ENCODE measurements at regions not wholly inside any gene's neighbourhood (a gene's known extent, or its start where the extent isn't known, plus 50 kb on each side); places are given as distances from the start of the nearest gene placed in this dataset.

DNA sequence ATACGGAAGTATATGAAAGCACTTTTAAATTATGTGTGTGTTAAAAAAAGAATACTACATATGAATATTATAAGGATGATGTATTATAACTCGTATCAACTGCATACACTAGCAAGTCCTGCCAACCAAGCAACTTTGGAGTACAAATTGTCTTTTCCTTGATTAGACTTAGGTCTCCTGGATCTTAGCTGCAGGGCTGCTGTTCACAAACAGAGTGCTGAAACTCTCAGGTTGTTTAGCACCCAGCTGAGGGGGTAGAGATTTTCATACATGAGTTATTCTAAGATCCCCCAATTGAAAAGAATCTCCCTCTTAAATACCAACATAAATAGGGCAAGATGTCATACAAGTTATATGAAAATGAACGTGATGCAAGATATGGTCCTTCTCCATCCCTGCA, 149.8 kb upstream of the TNC start:
- Histone ChIP-seq H3K27ac (ENCODE audit: insufficient read length, low read depth, low read length) (no peak overlapping the region), H2BK120ac (ENCODE audit: low read depth, low read length, poor library complexity, severe bottlenecking) (no peak overlapping the region), H3K79me2 (ENCODE audit: insufficient read depth, low read length) (no peaks in the 10 kb centered on the region), H3K27me3 (ENCODE audit: insufficient read depth, low read length) (no peaks in the 10 kb centered on the region), H3K56ac (ENCODE audit: insufficient read length, low read depth, low read length) (no peak overlapping the region), H4K20me1 (ENCODE audit: control insufficient read depth, insufficient read depth, insufficient read length) (no peaks in the 10 kb centered on the region), H2AFZ (ENCODE audit: low read length) (no peak overlapping the region), H3K9ac (ENCODE audit: extremely low read depth, insufficient read length, low read length) (no peak overlapping the region), H3K9me3 (ENCODE audit: control insufficient read depth, low read depth, low read length) (no peaks in the 10 kb centered on the region), H3K4me1 (ENCODE audit: insufficient read depth, low read length) (no peaks in the 10 kb centered on the region), H3K79me1 (ENCODE audit: insufficient read depth, low read depth, low read length, poor library complexity, severe bottlenecking) (no peaks in the 10 kb centered on the region), H2BK5ac (ENCODE audit: insufficient read length, low read length) (no peak overlapping the region), H3K14ac (ENCODE audit: insufficient read depth, low read length) (no peak overlapping the region), H3K23ac (ENCODE audit: insufficient read length, low read depth, low read length) (no peak overlapping the region), H3K18ac (ENCODE audit: insufficient read length, low read depth, low read length) (no peak overlapping the region), H3T11ph (ENCODE audit: low read length) (no peak overlapping the region), H2BK15ac (ENCODE audit: low read depth, low read length) (no peak overlapping the region), H4K91ac (ENCODE audit: insufficient read length, low read depth, low read length) (no peak overlapping the region), H3K4ac (ENCODE audit: low read depth, low read length) (no peak overlapping the region), H4K5ac (ENCODE audit: insufficient read length, low read depth, low read length) (no peak overlapping the region), H3K23me2 (ENCODE audit: insufficient read length, low read depth, low read length, poor library complexity, severe bottlenecking) (no peaks in the 10 kb centered on the region), H2BK20ac (ENCODE audit: low read depth, low read length, poor library complexity, severe bottlenecking) (no peak overlapping the region), H2BK12ac (ENCODE audit: insufficient read length, low read depth, low read length) (no peak overlapping the region), H3K4me2 (ENCODE audit: insufficient read depth, insufficient read length, low read length) (no peak overlapping the region), H2AK5ac (ENCODE audit: insufficient read length, low read length) (no peak overlapping the region), H4K8ac (replicated peaks; ENCODE audit: insufficient read length, low read depth, low read length) (no peak overlapping the region)
- H3K4me3 Mint-ChIP-seq: no peak overlapping the region
- H3K4me1 Mint-ChIP-seq: no peaks in the 10 kb centered on the region
- H3K27ac Mint-ChIP-seq: no peak overlapping the region
- H3K9me3 Mint-ChIP-seq: no peaks in the 10 kb centered on the region
- TF ChIP-seq, protein P1, sequence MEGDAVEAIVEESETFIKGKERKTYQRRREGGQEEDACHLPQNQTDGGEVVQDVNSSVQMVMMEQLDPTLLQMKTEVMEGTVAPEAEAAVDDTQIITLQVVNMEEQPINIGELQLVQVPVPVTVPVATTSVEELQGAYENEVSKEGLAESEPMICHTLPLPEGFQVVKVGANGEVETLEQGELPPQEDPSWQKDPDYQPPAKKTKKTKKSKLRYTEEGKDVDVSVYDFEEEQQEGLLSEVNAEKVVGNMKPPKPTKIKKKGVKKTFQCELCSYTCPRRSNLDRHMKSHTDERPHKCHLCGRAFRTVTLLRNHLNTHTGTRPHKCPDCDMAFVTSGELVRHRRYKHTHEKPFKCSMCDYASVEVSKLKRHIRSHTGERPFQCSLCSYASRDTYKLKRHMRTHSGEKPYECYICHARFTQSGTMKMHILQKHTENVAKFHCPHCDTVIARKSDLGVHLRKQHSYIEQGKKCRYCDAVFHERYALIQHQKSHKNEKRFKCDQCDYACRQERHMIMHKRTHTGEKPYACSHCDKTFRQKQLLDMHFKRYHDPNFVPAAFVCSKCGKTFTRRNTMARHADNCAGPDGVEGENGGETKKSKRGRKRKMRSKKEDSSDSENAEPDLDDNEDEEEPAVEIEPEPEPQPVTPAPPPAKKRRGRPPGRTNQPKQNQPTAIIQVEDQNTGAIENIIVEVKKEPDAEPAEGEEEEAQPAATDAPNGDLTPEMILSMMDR (conservative IDR thresholded peaks at IDR 0.05): no peak
- no peak for DNase-seq
- H3K36me3 Mint-ChIP-seq (ENCODE audit: insufficient read depth in 1 of 3, low read depth in 3 of 3): no peaks in the 10 kb centered on the region; a peak in 1 of 7 replicates
- WGBS (ENCODE audit: extremely low coverage, insufficient read length, low lambda C conversion rate): no CpG with 5 or more reads among the region's 3 CpGs
- H3K27me3 Mint-ChIP-seq (ENCODE audit: low read depth): peaks cover 4% of the 10 kb centered on the region; the same call in 1 of the 2 replicates
